ENCODE measurements at regions not wholly inside any gene's neighbourhood (a gene's known extent, or its start where the extent isn't known, plus 50 kb on each side); places are given as distances from the start of the nearest gene placed in this dataset.

DNA sequence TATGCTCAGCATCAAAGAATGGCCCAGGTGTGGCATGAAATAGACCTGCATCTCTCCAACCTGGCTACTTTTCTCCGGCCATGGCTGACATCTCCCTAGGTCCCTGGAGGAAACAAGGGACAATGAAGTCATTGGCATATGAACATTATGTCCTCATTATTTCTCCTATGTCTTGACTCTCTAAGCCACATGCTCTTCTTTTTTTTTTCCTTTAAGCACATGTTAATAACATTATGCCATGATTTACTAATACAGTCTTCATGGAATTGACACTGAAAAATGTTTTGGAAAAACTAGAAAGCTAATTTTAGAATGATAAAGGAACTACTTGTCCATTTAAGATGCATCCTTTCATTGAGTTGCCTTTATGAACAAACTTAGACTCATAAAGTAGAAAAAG is 628.9 kb downstream of the TNS3 start:
- no peaks in the 10 kb centered on the region for H3K4me1 Mint-ChIP-seq
- H3K9me3 Mint-ChIP-seq = peaks cover 9% of the 10 kb centered on the region; the same call in 1 of the 2 replicates
- POLR2A ChIA-PET = no interaction called here
- CTCF ChIA-PET = no interaction called here
- H3K4me3 Mint-ChIP-seq = no peak overlapping the region
- no peak overlapping the region for H3K27ac Mint-ChIP-seq
- H3K27me3 Mint-ChIP-seq (ENCODE audit: low read depth) = no peaks in the 10 kb centered on the region
- TF ChIP-seq ZSCAN18 (CRISPR knock-in tag; IDR thresholded peaks at IDR 0.05) (no peak), FOXJ3 (CRISPR knock-in tag; IDR thresholded peaks at IDR 0.05; ENCODE audit: borderline replicate concordance) (no peak), NR2C2 (CRISPR knock-in tag; IDR thresholded peaks at IDR 0.05) (no peak), ZNF416 (CRISPR knock-in tag; IDR thresholded peaks at IDR 0.05) (no peak), NR3C1 (CRISPR knock-in tag; conservative IDR thresholded peaks at IDR 0.05; ENCODE audit: low read depth) (no peak), E2F4 (CRISPR knock-in tag; IDR thresholded peaks at IDR 0.05; ENCODE audit: borderline replicate concordance, low read depth) (no peak), EMX1 (CRISPR knock-in tag; IDR thresholded peaks at IDR 0.05) (no peak), OVOL2 (CRISPR knock-in tag; IDR thresholded peaks at IDR 0.05; ENCODE audit: borderline replicate concordance) (no peak), JUN (CRISPR knock-in tag; IDR thresholded peaks at IDR 0.05) (no peak), NFATC4 (CRISPR knock-in tag; IDR thresholded peaks at IDR 0.05) (no peak)
- TF ChIP-seq, protein P1, sequence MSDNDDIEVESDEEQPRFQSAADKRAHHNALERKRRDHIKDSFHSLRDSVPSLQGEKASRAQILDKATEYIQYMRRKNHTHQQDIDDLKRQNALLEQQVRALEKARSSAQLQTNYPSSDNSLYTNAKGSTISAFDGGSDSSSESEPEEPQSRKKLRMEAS (CRISPR knock-in tag; IDR thresholded peaks at IDR 0.05) = no peak
- TF ChIP-seq, protein P2, sequence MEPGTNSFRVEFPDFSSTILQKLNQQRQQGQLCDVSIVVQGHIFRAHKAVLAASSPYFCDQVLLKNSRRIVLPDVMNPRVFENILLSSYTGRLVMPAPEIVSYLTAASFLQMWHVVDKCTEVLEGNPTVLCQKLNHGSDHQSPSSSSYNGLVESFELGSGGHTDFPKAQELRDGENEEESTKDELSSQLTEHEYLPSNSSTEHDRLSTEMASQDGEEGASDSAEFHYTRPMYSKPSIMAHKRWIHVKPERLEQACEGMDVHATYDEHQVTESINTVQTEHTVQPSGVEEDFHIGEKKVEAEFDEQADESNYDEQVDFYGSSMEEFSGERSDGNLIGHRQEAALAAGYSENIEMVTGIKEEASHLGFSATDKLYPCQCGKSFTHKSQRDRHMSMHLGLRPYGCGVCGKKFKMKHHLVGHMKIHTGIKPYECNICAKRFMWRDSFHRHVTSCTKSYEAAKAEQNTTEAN (CRISPR knock-in tag; IDR thresholded peaks at IDR 0.05) = no peak
- TF ChIP-seq, protein P3, sequence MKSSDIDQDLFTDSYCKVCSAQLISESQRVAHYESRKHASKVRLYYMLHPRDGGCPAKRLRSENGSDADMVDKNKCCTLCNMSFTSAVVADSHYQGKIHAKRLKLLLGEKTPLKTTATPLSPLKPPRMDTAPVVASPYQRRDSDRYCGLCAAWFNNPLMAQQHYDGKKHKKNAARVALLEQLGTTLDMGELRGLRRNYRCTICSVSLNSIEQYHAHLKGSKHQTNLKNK (CRISPR knock-in tag; IDR thresholded peaks at IDR 0.05) = no peak
- H3K36me3 Mint-ChIP-seq = no peaks in the 10 kb centered on the region
- ATAC-seq (no peak), DNase-seq (ENCODE audit: low spot score) (no peak)

- ATAC-seq = no peak
- H3K4me1 Mint-ChIP-seq = no peaks in the 10 kb centered on the region
- POLR2A ChIA-PET = no interaction called here
- no peak overlapping the region for H3K27ac Mint-ChIP-seq
- no peaks in the 10 kb centered on the region for H3K36me3 Mint-ChIP-seq
- no peak overlapping the region for H3K4me3 Mint-ChIP-seq
- no peaks in the 10 kb centered on the region; the same call in 1 of the 2 replicates for H3K27me3 Mint-ChIP-seq (ENCODE audit: low read depth)
- H3K9me3 Mint-ChIP-seq = peaks cover 9% of the 10 kb centered on the region; the same call in 1 of the 2 replicates
- CTCF ChIA-PET = no interaction called here
- no peak for DNase-seq (ENCODE audit: low spot score)
- no peak for TF ChIP-seq AFF4 (CRISPR knock-in tag; IDR thresholded peaks at IDR 0.05; ENCODE audit: borderline replicate concordance)
- TF ChIP-seq ZNF416 (CRISPR knock-in tag; IDR thresholded peaks at IDR 0.05) = no peak
- no peak for TF ChIP-seq ZNF281 (CRISPR knock-in tag; IDR thresholded peaks at IDR 0.05)
- TF ChIP-seq CTCF (IDR thresholded peaks at IDR 0.05) = no peak
- TF ChIP-seq, protein P4, sequence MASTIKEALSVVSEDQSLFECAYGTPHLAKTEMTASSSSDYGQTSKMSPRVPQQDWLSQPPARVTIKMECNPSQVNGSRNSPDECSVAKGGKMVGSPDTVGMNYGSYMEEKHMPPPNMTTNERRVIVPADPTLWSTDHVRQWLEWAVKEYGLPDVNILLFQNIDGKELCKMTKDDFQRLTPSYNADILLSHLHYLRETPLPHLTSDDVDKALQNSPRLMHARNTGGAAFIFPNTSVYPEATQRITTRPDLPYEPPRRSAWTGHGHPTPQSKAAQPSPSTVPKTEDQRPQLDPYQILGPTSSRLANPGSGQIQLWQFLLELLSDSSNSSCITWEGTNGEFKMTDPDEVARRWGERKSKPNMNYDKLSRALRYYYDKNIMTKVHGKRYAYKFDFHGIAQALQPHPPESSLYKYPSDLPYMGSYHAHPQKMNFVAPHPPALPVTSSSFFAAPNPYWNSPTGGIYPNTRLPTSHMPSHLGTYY (CRISPR knock-in tag; IDR thresholded peaks at IDR 0.05) = no peak
- TF ChIP-seq, protein P2 (CRISPR knock-in tag; IDR thresholded peaks at IDR 0.05) = no peak
These were observed 632.5 kb downstream of the TNS3 start for GRCh38 chr7:46949270-46949931.
